GM23338 (cell line): ENCODE measurements at regions not wholly inside any gene's neighbourhood (a gene's known extent, or its start where the extent isn't known, plus 50 kb on each side); places are given as distances from the start of the nearest gene placed in this dataset.

Experiments
- CREB1 ChIP-seq: fragments of 250-450 bp; sonication (Bioruptor Pico); IDR thresholded peaks from 2 replicates; pipeline ENCODE4 v1.5.0; 2020; ENCODE audit warnings: low read depth, mild to moderate bottlenecking, moderate library complexity
- CTCF ChIP-seq, 2 experiments: fragments of 200-600 bp in 1 of 2; sonication (generic) in 1 of 2; conservative IDR thresholded peaks; 2 replicates each; pipeline versions ENCODE4 v1.5.1 to v1.6.1; 2016 to 2017; ENCODE audit warnings: antibody characterized with exemption in 2 of 2, low read depth in 2 of 2, mild to moderate bottlenecking in 2 of 2, moderate library complexity in 1 of 2
- EZH2 ChIP-seq: fragments of 200-600 bp; sonication (generic); IDR thresholded peaks from one replicate; pipeline ENCODE4 v1.8.0; 2017; ENCODE audit warnings: antibody characterized with exemption, mild to moderate bottlenecking, low read depth; ENCODE audit not compliant: unreplicated experiment
- EZH2phosphoT487 ChIP-seq: fragments of 200-600 bp; sonication (generic); IDR thresholded peaks from one replicate; pipeline ENCODE4 v1.8.1; 2018; ENCODE audit warnings: antibody characterized with exemption; ENCODE audit not compliant: unreplicated experiment
- JUNB ChIP-seq: IDR thresholded peaks from one replicate; pipeline ENCODE4 v1.6.1; 2016; ENCODE audit warnings: antibody characterized with exemption; ENCODE audit not compliant: unreplicated experiment
- NANOG ChIP-seq: IDR thresholded peaks from 2 replicates; pipeline ENCODE4 v1.6.1; 2016; ENCODE audit warnings: antibody characterized with exemption, borderline replicate concordance
- POLR2AphosphoS5 ChIP-seq: IDR thresholded peaks from 2 replicates; pipeline ENCODE4 v1.6.1; 2016; ENCODE audit warnings: antibody characterized with exemption, low read depth
- STAT1 ChIP-seq: IDR thresholded peaks from one replicate; pipeline ENCODE4 v1.6.1; 2016; ENCODE audit warnings: antibody characterized with exemption; ENCODE audit not compliant: unreplicated experiment
- ZNF331 ChIP-seq: fragments of 250-450 bp; sonication (Bioruptor Pico); IDR thresholded peaks from 2 replicates; pipeline ENCODE4 v1.5.0; 2020; ENCODE audit warnings: low read depth, mild to moderate bottlenecking, moderate library complexity
- TF ChIP-seq, protein P1 (sequence below): IDR thresholded peaks from 2 replicates; pipeline ENCODE4 v1.6.1; 2016; ENCODE audit warnings: antibody characterized with exemption
- TF ChIP-seq, protein P2 (sequence below): IDR thresholded peaks from one replicate; pipeline ENCODE4 v1.6.1; 2018; ENCODE audit warnings: antibody characterized with exemption; ENCODE audit not compliant: unreplicated experiment
- TF ChIP-seq, protein P3 (sequence below): fragments of 250-450 bp; sonication (Bioruptor Pico); IDR thresholded peaks from 2 replicates; pipeline ENCODE4 v1.5.0; 2020; ENCODE audit warnings: mild to moderate bottlenecking, moderate library complexity

GRCh38 chr6:154570505-154570904 is 60.0 kb upstream of the CNKSR3 start:
- TF ChIP-seq CTCF (conservative IDR thresholded peaks at IDR 0.05; ENCODE audit: low read depth in 2 of 2) (no peak), POLR2AphosphoS5 (no peak), EZH2 (no peak), EZH2phosphoT487 (no peak), CREB1 (CRISPR knock-in tag) (no peak), JUNB (no peak), NANOG (no peak), ZNF331 (no peak), STAT1 (no peak)
- TF ChIP-seq, protein P1, sequence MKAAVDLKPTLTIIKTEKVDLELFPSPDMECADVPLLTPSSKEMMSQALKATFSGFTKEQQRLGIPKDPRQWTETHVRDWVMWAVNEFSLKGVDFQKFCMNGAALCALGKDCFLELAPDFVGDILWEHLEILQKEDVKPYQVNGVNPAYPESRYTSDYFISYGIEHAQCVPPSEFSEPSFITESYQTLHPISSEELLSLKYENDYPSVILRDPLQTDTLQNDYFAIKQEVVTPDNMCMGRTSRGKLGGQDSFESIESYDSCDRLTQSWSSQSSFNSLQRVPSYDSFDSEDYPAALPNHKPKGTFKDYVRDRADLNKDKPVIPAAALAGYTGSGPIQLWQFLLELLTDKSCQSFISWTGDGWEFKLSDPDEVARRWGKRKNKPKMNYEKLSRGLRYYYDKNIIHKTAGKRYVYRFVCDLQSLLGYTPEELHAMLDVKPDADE, result no peak
- TF ChIP-seq, protein P2, sequence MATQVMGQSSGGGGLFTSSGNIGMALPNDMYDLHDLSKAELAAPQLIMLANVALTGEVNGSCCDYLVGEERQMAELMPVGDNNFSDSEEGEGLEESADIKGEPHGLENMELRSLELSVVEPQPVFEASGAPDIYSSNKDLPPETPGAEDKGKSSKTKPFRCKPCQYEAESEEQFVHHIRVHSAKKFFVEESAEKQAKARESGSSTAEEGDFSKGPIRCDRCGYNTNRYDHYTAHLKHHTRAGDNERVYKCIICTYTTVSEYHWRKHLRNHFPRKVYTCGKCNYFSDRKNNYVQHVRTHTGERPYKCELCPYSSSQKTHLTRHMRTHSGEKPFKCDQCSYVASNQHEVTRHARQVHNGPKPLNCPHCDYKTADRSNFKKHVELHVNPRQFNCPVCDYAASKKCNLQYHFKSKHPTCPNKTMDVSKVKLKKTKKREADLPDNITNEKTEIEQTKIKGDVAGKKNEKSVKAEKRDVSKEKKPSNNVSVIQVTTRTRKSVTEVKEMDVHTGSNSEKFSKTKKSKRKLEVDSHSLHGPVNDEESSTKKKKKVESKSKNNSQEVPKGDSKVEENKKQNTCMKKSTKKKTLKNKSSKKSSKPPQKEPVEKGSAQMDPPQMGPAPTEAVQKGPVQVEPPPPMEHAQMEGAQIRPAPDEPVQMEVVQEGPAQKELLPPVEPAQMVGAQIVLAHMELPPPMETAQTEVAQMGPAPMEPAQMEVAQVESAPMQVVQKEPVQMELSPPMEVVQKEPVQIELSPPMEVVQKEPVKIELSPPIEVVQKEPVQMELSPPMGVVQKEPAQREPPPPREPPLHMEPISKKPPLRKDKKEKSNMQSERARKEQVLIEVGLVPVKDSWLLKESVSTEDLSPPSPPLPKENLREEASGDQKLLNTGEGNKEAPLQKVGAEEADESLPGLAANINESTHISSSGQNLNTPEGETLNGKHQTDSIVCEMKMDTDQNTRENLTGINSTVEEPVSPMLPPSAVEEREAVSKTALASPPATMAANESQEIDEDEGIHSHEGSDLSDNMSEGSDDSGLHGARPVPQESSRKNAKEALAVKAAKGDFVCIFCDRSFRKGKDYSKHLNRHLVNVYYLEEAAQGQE, result no peak
- TF ChIP-seq, protein P3, sequence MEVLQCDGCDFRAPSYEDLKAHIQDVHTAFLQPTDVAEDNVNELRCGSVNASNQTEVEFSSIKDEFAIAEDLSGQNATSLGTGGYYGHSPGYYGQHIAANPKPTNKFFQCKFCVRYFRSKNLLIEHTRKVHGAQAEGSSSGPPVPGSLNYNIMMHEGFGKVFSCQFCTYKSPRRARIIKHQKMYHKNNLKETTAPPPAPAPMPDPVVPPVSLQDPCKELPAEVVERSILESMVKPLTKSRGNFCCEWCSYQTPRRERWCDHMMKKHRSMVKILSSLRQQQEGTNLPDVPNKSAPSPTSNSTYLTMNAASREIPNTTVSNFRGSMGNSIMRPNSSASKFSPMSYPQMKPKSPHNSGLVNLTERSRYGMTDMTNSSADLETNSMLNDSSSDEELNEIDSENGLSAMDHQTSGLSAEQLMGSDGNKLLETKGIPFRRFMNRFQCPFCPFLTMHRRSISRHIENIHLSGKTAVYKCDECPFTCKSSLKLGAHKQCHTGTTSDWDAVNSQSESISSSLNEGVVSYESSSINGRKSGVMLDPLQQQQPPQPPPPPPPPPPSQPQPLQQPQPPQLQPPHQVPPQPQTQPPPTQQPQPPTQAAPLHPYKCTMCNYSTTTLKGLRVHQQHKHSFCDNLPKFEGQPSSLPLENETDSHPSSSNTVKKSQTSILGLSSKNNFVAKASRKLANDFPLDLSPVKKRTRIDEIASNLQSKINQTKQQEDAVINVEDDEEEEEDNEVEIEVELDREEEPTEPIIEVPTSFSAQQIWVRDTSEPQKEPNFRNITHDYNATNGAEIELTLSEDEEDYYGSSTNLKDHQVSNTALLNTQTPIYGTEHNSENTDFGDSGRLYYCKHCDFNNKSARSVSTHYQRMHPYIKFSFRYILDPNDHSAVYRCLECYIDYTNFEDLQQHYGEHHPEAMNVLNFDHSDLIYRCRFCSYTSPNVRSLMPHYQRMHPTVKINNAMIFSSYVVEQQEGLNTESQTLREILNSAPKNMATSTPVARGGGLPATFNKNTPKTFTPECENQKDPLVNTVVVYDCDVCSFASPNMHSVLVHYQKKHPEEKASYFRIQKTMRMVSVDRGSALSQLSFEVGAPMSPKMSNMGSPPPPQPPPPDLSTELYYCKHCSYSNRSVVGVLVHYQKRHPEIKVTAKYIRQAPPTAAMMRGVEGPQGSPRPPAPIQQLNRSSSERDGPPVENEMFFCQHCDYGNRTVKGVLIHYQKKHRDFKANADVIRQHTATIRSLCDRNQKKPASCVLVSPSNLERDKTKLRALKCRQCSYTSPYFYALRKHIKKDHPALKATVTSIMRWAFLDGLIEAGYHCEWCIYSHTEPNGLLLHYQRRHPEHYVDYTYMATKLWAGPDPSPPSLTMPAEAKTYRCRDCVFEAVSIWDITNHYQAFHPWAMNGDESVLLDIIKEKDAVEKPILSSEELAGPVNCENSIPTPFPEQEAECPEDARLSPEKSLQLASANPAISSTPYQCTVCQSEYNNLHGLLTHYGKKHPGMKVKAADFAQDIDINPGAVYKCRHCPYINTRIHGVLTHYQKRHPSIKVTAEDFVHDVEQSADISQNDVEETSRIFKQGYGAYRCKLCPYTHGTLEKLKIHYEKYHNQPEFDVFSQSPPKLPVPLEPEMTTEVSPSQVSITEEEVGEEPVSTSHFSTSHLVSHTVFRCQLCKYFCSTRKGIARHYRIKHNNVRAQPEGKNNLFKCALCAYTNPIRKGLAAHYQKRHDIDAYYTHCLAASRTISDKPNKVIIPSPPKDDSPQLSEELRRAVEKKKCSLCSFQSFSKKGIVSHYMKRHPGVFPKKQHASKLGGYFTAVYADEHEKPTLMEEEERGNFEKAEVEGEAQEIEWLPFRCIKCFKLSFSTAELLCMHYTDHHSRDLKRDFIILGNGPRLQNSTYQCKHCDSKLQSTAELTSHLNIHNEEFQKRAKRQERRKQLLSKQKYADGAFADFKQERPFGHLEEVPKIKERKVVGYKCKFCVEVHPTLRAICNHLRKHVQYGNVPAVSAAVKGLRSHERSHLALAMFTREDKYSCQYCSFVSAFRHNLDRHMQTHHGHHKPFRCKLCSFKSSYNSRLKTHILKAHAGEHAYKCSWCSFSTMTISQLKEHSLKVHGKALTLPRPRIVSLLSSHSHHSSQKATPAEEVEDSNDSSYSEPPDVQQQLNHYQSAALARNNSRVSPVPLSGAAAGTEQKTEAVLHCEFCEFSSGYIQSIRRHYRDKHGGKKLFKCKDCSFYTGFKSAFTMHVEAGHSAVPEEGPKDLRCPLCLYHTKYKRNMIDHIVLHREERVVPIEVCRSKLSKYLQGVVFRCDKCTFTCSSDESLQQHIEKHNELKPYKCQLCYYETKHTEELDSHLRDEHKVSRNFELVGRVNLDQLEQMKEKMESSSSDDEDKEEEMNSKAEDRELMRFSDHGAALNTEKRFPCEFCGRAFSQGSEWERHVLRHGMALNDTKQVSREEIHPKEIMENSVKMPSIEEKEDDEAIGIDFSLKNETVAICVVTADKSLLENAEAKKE (CRISPR knock-in tag), result no peak
